ENCODE measurements at regions not wholly inside any gene's neighbourhood (a gene's known extent, or its start where the extent isn't known, plus 50 kb on each side); places are given as distances from the start of the nearest gene placed in this dataset.
"Not testable (repeated sequence)": the region's sequence is repeated elsewhere in the genome, so short reads cannot be mapped to it uniquely, and the experiment has no call there.

- no peak for DNase-seq
Observed at GRCh38 chr19:28397306-28397705, 815.6 kb downstream of the UQCRFS1 start.

- DNase-seq = no peak
Observed at GRCh38 chr19:28396287-28396831, 816.6 kb downstream of the UQCRFS1 start.

GRCh38 chr19:28394725-28395124 is 818.2 kb downstream of the UQCRFS1 start:
- DNase-seq = no peak

DNA sequence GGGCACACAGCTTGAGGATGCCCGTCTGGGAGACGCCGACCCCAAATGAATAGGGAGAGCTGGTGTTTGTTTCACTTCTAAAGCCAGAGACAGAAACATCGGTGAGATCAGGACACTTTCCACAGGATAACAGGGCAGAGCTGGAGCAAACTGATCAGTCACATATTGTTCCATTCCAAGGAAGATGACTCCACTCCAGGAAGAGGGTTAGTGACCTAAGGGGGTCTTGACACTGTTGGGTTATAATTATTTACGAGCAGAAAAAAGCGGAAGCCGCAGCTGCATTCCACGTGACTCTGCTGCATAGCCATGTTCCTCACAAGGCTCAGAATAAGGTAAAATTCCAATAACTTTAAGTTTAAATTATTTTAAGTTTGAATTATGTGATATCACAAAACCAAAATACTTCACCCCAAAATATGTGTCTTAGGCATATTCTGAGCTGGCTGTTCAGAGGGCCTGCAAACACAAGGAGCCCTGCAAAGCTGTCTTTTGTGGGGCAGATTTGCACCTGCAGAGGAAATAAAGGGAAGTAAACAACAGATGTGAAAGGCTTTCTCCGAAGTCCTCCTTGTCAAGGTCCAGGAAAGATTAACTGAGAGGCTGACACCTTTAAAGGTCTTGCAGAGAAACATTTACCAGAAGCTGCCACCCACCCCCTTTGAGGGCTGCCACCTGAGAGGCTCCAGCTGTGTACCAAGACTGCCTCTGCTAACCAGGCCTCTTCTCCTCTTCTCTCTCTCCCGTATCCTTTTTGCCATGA is 819.2 kb downstream of the UQCRFS1 start:
- no peak for DNase-seq

DNA sequence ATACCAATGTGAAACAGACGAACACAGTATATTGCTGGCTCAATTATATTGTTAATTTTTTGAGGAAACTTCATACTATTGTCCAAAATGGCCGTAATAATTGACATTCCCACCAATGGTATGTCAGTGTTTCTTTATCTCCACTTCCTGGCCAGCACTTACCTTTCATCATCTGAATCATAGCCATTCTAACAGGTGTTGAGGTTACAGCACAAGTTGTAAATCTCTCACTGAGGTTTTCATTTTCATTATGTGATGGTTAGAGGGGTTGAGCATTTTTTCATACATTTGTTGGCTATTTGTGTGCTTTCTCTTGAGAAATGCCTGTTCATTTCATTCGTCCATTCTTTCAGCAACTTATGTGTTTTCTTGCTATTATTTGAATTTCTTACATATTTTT is 824.0 kb downstream of the UQCRFS1 start:
- no peak for DNase-seq

- no peak for DNase-seq
Observed at GRCh38 chr19:28387507-28387906, 825.4 kb downstream of the UQCRFS1 start.

GRCh38 chr19:28386470-28386869 is 826.5 kb downstream of the UQCRFS1 start:
- no peak for DNase-seq

DNA sequence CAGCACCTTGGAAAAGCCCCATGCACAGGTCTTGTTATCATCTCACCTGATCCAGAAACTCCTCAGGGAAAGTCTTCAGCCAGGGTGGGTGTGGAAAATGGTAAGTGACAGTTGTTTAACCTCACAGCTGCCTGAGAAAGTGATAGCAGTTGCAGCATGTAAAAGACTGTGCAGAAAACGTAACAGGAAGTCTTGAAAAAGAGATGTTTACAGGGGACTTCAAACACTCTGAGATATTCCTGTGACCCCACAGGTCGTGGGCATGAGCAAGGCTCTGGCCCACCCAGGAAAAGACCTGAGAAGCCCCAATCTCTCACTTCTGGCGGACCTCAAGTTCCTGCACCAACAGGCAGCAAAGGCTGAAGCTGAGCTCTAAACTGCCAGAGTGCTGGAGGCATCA is 826.9 kb downstream of the UQCRFS1 start:
- DNase-seq = no peak

GRCh38 chr19:28377077-28377476 is 835.9 kb downstream of the UQCRFS1 start:
- DNase-seq = no peak

DNA sequence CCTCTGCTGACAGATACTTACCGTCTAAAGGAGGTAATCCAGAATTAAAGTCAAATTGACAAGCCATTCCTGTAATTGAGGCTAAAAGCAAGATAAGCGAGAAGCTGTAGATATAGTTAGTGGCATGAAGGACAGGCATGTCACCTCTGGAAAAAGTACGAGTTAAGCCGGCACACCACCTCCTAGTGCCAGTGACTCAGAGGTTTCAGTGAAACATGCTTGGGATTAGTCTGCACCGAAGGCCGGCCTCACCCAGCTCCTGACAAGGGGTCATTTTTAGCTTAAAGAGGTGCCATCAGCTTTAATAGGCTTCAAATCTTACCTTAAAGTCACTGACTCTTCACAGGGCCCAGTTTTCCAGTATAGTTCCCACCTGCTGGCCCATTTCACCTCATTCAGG is 838.0 kb downstream of the UQCRFS1 start:
- no peak for DNase-seq

- DNase-seq = no peak
Observed at GRCh38 chr19:28372576-28373247, 840.2 kb downstream of the UQCRFS1 start.

- no peak for DNase-seq
Observed at GRCh38 chr19:28367146-28367545, 845.8 kb downstream of the UQCRFS1 start.

DNA sequence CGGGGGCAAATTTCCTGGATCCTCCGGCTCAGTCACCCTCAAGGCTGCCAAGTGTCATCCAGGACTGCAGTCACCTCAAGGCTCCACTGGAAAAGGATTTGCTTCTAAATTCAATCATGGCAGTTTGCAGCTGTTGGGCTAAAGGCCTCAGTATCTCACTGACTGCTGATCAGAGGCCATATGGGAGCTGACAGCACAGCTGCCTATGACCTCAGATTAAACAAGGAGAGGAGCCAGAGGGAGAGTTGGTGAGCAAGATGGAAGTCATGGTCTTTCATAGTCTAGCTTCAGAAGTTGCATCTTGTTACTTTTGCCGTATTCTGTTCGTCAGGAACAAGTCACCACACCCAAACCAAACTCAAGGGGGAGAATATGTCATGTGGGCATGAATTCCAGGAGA is 849.7 kb downstream of the UQCRFS1 start:
- no peak for DNase-seq

DNA sequence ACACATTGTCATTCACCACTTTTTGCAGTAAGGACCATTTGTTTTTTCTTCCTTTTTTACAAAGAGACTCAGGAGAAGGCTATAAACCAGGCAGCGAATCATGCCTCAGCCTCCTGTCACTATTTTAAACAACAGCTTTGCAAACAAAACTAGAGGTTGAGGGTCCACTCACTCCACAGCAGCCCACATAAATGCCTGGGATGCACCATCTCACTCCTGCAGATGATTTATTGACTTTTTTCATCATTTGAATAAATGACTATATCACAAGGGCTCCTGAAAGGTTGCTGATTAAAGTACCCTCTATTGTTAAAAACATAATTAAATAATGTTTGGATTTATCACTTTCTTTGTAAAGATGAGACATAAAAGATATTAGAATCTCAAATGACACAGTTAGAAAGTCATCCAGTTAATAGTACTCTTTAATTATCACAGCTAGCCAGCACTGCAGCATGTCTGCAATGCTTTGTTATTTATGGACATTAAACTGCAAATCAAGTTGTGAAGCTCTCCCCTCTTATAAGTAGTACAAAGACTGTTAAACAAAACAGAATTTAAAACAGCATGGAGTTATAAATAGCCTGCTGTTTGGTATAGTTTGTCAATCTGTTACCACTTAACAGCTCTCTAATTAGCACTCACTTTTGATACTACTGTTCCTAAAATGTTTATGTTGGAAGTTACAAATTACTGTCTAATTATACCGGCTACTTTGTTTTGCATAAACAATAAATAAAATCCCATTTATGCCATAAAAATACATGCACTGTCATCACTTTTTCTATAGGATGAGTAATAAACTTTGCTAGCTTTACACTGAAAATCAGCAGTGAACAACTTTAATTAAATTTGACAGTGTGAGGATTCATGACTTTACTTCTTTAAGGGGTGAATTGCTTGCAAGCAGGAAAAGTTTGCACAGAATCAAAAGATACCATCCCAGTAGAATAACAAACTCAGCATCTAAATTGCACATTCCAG is 853.2 kb downstream of the UQCRFS1 start:
- DNase-seq = no peak

DNA sequence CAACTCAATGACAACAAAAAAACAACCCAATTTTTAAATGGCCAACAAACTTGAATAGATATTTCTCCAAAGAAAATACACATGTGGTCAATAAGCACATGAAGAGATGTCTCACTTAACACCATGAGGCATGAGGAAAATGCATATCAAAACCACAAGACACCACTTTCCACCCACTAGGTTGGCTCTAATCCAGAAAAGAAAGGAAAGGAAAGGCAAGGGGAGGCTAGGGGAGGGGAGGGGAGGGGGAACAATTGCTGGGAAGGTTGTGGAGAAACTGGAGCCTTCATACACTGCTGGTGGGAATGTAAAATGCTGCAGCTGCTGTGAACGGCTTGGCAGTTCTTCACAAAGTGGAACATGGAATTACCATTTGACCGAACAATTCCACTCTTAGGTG is 854.3 kb downstream of the UQCRFS1 start:
- no peak for DNase-seq

GRCh38 chr19:28351761-28352160 is 861.2 kb downstream of the UQCRFS1 start:
- DNase-seq = no peak

DNA sequence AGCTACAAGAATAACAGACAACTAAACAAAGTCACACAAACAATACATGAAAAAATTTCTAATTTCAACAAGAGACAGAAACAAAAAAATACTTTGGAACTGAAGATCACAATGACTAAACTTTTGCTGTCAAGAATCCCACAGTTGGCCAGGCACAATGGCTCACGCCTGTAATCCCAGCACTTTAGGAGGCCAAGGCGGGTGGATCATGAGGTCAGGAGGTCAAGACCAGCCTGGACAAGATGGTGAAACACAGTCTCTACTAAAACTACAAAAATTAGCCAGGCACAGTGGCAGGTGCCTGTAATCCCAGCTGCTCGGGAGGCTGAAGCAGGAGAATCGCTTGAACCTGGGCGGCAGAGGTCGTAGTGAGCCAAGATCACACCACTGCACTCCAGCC is 861.6 kb downstream of the UQCRFS1 start:
- DNase-seq = not testable (repeated sequence)

DNA sequence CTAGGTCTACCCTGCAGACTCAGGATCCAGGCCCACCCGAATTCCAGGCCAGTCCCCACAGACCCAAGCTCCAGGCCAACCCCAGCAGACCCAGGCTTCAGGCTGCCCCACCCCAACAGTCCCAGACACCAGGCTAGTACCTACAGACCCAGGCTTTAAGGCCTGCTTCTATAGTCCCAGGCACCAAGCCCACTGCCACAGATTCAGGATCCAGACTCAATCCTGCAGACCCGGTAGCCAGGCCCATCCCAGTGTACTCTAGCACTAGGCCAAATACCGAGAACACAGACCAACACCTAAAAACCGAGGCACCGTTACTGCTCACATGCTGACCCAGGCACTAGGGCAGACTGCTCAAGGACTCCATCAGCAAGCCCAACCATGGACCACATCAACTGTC is 862.3 kb downstream of the UQCRFS1 start:
- no peak for DNase-seq

DNA sequence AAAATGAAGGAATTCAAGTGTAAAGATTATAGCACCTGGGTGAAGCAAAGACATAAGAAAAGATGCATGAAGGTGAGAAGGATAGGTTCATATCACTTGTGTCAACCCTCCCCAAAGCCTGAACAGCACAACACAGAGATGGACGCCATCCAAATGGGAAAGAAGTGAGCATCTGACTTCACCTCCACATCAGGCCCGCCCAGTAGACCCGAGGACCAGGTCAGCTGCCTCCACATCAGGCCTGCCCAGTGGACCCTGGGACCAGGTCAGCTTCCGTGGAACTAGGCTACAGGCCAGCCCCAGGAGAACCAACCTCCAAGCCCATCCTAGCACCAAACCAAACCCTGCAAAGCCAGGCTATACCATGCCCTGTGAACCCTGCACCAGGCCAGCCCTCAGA is 862.9 kb downstream of the UQCRFS1 start:
- DNase-seq = no peak

DNA sequence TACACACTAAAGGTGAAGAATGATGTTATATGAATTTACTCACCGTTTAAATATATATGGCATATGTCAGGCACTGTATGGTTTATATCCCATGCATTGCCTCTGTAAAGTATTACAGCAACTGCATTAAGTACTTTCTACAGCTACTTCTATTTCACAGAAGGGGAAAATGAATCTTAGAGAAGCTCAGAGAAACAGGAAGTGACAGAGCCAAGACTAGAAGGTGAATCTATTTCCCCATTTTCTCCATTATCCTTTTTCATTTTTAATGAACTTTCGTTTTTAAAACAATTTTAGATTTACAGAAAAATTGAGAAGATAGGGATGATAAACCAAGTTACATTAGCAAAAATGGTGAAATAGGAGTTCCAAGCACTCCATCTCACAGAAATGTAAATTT is 863.3 kb downstream of the UQCRFS1 start:
- DNase-seq = no peak

GRCh38 chr19:28345811-28346210 is 867.1 kb downstream of the UQCRFS1 start:
- DNase-seq = no peak

- no peak for DNase-seq
Observed at GRCh38 chr19:28341810-28342350, 871.1 kb downstream of the UQCRFS1 start.

DNA sequence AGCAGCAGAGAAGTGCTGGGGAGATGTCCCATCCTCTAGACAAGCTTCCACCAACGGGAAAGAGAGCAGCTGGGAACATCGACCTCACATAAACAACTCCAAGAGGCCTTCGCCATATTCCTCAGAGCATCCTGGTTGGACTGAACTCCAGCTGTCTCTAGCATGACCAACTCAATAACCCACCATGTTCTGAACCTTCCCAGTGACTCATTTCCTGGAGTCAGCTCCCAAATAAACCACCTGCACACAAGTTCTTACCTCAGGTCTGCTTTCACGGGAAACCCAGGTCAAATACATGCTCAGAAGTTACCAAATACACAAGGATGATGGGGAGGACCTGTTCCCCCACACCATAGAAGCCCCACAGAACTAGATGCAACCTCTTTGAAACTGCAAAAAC is 878.5 kb downstream of the UQCRFS1 start:
- DNase-seq = no peak
